DMS79 (cell line): ENCODE measurements at regions not wholly inside any gene's neighbourhood (a gene's known extent, or its start where the extent isn't known, plus 50 kb on each side); places are given as distances from the start of the nearest gene placed in this dataset.

Experiments used
- DNase-seq: peaks from one replicate; lab custom pipeline; 2025; lab: John Stamatoyannopoulos, UW

DNA sequence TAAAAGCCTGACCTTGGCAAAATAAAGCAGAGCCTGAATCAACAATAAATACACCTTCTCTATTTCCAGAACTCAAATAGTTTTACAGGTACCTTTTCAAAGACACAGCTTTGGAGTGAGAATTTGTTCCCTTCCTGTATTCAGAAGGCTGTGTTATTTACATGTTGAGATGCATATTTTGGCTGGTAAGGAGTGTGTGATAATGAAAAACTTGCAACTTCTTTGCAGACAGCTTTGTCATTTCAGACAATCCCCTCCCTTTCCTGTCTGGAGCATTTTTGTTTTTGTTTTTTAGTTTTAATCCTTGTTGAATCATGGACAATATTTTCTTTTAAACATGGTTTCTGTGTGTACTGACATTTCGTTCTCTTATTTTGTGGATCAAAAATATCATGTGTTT lies 493.8 kb downstream of the FAT4 start:
- DNase-seq = no peak

DNA sequence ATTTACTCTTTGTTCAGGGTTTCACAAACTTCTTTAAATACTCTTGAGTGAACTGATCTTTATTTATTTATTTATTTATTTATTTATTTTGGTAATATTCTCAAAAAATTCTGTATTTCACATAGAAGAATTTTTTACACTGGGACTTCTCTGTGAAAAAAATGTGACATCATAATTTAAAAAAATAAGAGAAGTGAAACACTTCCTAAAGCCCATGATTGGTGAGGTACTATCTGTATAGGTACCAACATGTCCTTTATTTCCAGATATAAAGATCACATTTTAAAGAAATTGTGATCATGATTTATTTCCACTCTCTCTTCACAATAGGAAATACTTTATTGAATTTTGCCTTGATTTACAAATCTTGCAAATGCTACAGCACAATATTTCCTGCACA lies 497.1 kb downstream of the FAT4 start:
- no peak for DNase-seq

DNA sequence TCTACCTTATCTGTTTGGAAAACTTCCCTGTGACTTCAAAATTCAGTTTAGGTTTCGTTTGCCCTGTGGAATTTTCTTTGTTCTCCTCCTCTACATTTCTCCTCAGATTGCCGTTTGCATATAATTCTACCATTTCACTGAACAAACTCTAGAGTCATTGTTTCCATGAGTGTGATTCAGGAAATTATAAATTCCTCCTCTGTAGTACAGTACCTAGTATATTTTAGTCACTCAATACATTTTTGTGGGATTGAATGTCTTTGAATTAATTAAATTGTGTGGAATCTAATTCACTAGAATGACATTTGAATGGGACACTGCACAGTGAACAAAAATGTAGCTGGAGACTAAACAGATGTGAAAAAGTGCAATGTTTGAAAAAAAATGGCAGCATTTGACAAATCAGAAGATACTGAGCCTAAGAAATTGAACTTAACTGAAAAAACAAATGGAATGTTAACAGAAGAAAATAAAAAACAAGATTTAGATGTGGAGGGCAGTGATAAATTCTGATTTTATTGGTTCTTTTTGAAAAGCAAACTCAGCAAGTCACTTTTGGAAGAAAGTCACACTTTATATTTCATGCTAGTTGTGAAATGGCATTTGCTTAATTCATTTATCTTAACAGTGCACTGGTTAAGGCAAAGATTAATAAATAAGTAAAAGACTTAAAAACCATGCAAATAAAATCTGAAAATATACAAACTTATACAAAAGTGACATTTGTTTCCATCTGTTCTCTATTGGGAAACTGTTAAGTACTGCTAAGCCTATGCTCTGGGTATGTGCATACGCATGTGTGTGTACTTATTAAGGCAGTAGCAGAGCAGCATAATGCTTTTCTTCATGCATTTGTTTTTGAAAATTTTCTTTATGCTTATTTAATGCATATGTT lies 512.3 kb downstream of the FAT4 start:
- no peak for DNase-seq

DNA sequence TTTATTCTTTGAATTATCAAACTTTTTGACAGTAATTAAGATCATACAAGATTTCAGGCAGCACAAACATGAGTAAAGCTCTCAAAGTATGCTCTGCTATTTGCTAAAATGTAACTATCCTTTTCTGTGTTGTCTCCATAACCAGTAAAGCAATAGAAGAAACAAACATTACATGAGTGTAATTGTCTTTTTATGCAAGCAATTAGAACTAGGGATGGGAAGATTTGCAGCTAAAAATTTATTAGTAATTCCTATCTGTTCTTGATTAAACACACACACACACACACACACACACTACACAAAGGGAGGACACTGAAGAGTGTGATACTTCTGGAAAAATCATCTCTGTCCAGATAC lies 512.9 kb downstream of the FAT4 start:
- no peak for DNase-seq

DNA sequence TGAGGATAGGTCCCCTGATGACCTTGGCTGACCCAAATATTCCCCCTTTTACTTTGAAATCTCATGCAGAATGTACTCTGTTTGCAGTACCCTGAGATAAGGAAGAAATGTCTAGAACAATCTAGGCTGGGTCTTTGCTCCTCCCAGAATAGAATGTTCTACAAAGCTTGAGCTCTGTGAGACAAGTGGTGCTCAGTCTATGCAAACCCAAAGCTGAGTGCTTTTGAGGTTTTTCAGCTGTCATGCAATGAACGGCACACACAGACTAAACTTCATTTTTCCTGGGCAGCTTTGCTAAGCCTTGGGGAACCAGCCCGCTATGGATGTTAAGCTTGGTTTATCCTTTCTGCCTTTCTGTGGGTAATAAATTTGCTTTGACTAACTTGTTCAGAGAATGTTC lies 513.6 kb downstream of the FAT4 start:
- no peak for DNase-seq

DNA sequence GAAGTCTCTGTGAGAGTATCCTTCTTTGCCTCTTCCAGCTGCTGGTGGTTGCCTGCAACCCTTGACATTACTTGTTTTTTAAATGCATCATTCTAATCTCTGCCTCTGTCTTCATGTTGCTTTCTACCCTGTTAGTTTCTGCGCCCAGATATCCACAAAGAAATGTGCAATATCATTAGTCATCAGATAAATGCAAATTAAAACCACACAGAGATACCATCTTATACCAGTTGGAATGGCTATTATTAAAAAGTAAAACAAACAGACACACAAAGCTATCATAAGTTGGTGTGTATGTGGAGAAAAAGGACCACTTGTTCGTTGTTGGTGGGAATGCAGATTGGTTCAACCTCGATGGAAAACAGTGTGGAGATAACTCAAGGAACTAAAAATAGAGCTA lies 517.4 kb downstream of the FAT4 start:
- DNase-seq = no peak

DNA sequence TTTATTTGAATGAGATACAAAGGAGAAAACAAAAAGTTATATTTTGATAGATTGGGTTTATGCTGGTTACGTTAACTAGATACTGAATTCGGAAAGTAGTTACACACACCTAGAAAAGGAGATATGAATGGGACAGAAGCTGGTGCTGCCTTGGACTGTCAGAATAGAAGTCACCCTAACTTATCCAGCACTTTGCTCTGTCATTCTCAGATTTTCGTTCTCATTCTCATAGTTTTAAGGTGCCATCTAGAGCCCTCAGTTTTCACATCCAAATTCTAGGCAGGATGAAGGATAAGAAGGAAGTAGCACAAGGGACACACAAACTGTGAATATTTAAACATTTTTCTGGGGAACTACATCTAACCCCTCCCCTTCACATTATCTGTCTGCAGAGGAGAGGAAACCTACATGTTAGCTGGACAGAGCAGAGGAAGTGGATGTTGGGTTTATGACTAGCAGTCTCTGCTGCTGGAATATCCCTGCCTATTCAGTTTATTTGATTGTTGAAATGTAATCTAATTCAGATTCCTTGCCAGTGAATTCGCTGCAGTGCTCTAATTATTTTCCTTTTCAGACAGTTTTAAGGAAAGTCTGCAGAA lies 521.9 kb downstream of the FAT4 start:
- no peak for DNase-seq

DNA sequence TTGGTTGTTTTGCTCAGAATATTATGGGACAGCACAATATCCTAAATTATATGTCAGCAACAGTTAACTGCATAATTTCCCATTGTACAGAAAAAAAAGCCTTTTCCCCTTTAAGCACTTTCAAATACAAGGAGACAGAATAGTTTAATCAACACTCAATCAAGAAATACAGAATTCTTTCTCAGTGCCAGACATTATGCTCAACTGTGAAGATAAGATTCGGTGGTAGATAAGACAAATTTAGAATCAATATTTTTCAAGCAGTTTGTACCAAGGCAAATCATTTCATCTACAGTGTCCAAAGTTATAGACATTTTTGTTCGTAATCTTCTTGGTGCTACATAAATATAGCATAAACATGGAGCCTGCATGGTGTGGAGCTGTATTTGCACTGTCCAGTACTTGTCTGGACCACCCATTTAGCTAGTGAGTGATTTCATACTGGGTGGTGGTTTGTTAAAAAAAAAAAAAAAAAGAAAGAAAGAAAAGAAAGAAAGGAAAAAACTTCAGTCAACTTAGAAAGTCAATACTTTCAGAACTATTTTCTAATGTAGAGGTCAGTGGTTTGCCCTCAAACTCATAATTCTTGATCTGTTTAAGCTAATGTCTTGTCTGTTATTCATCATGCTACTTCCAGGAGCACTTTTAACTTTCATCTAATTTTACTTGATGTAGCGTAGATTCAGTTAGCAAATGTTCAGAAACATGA lies 522.9 kb downstream of the FAT4 start:
- no peak for DNase-seq

DNA sequence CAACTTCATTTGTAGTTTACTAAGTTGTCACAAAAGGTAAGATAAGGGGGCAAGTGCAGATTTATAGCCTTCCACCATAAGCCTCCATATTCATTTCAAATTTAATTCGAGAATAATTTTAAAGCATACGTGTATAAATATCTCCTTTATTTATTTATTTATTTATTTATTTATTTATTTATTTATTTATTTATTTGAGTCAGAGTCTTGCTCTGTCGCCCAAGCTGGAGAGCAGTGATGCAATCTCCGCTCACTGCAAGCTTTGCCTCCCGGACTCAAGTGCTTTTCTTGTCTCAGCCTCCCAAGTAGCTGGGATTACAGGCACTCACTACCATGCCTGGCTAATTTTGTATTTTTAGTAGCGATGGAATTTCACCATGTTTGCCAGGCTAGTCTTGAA lies 523.4 kb downstream of the FAT4 start:
- no peak for DNase-seq

DNA sequence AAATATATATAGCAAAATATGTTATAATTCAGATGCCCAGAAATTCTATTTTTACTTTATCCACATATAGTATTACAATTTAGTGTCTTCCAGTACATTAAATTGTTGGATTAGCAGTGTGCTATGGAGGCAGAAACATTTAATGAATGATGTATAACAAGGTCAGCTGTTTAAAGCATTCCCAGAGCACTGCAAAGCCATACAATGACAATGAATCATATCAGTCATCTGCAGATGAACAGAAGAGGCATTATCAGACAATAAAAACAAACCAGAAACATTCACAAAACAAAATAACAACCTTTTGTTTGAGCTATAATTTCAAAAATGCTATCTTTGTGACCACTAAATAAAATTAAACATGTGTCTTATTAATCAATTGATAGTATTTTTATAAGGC lies 524.2 kb downstream of the FAT4 start:
- no peak for DNase-seq

DNA sequence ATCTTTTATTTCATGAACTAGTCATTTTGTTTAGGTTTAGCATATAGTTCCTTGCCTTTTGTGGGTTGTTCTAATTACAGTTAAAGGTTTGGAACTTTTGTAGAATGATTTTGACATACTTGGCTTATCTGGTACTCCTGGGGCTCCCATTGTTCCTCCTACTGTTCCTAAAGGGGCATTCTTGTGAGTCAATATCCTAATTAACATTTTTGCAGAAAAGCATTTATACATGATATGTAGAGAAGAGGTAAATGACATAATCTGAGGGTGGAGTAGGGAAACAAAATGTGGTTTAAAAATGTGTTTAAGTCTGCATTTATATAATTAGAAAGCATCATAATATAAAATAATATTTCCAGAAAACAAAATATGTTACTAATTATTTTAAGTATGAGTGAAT lies 529.2 kb downstream of the FAT4 start:
- DNase-seq = no peak

DNA sequence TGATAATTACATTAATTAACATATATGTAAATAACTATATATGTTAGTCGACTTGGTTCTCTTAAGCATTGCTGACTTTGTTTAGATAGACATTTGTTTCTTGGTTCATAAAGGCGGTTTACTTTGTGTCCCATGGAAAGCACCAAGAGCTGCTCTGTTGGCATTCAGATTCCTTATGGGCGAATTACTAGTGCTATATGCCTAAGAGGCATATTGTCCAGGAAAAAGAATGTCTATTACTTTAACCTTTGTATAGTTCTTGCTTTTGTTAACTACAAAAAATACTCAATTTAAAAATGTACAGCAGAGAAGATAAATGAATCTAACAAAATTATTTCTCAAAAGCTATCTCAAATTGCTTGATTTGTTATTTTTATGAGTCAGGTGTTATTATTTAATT lies 532.8 kb downstream of the FAT4 start:
- DNase-seq = no peak

DNA sequence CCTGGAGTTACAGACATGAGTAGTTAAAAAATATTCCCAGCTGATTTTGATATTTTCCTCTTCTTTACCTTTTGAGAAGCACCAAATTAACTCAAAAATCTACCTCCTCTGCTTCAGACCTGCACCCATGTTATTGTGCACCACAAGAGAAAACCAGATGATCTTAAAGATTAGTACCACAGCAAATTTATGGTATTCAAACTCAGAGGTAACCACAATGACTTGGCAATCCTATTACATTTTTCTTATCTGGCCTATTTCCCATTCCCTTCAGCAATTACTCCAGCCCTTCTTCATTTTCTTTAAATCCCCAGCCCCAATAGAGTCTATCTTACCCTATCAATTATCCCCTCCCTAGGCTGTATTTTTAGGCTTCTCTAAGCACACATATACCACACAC lies 535.1 kb downstream of the FAT4 start:
- no peak for DNase-seq

DNA sequence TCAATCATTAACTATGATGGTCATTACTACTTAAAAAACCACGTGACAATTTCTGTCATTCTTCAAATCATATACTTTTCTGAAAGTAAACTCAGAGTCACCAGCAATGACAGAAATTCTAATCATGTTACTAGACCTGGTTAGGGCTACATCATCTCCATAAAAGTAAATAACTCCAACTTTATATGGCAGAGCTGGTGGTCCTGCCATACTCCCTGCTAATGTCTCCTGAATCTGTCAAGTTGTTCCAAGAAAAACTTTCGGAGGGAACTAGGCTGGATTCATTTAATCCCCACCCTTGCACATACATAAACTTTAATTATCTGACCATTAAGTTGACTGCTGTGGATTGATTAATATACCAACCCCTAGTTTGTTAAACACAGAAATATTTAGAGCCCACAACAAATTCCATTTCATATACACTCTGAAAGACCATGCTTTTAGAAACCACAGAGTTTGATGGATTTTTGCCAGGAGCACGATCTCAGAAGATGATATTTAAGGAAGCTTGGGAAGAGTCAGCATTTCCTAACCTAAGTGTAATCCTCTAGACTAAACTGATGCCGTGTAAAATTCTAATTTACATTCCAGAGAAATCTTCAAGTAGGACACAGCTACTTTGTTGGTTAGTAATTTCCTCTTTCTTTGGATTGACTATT lies 577.0 kb downstream of the FAT4 start:
- no peak for DNase-seq

DNA sequence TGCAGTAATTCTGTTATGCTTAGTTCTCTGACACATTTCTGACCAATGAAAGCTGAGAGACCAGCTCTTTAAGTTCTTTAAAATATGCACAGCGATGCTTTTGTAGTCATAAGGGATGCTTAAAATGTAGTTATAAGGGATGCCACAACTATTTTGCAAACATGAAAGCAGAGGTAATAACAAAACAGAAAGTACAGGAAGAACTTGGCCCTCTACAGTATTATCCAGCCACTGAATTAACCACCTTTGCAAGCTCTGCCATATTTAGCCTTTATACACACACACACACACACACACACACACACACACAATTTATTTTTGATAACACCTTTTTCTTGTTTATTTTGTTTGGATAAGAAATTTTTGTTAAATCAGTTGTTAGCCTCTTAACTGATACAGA lies 590.0 kb downstream of the FAT4 start:
- DNase-seq = no peak

DNA sequence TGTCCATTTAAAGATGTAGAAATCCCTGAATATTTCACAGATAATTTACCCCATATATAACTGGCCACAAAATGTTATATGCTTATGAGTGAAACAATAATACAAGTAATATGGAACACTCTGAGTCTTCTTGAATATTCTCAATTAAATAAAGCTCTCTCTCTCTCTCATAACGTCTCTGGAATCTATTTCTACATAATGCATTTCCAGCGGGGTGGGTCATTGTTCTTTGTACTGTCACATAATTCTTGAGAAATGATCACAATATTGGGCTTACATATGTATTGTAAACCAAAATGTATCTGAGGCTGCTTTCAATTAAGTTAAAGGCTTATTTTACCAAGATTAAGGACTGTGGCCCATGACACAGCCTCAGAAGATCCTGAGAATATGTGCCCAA lies 596.3 kb downstream of the FAT4 start:
- no peak for DNase-seq

DNA sequence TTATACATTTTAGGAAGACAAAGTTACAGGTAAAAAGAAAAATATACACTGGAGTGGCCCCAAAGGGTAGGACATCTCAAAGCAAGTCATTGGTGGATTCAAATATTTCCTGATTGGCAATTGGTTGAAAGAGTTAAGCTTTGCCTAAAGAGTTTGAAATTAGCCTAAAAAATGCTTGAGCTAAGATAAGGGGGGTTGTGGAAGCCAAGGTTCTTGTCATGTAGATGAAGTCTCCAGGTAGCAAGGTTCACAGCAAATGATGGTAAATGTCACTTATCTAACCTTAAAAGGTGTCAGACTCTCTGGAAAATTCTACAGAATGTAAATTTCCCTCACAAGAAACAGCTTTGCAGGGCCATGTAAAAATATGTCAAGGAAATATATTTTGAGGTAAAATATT lies 596.7 kb downstream of the FAT4 start:
- no peak for DNase-seq

DNA sequence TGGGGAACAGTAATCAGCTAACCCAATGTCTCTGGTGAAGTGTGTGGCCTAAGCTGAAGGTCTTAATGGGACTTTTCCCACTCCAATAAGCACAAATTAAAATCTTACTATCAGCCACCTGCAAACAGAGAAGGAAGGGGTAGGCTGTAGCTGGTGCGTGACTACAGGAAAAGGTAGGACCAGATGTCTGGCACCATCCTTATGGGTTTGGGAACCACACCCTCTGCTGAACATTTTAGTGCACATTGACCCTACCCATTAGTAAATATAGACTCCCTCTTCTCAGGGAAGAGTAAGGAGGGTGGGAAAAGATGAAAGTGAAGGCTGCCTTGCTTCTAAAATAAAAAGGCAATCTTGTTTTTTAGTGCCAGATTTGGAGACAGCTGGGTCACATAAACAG lies 602.8 kb downstream of the FAT4 start:
- no peak for DNase-seq

DNA sequence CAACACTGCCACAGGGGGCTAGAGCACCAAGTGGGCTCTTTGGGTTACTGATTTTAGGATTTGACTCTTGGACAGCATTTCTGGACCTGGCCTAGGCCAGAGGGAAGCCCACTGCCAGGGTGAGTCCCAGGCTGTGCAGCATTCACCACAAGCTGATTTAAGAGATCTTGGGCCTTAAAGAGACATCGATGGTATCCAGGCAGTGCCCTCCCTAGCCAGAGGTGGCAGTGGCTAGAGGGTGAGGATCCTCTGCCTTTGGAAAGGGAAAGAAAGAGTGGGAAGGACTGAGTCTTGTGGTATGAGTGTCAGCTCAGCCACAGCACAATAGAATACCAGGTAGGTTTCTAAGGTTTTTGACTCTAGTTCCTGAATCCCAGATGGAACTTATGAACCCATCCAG lies 613.9 kb downstream of the FAT4 start:
- DNase-seq = no peak

DNA sequence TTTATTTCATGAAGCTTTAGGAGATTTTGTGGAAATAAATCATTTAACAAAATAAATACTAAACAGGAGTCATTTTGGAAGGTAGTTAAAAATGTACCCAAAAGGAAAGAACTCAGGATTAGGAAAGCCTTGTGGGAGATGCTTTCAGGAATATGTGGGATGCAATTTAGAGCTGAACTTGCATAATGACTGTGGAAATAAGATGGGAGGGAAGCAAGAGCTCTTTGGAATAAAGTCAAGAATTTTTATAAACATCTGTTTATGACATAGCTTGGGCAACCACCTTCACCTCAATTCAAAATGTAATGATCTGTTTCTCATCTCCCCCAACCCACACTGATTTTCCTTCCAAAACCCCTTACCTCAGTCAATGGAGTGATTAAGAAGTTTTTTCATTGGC lies 623.8 kb downstream of the FAT4 start:
- no peak for DNase-seq

DNA sequence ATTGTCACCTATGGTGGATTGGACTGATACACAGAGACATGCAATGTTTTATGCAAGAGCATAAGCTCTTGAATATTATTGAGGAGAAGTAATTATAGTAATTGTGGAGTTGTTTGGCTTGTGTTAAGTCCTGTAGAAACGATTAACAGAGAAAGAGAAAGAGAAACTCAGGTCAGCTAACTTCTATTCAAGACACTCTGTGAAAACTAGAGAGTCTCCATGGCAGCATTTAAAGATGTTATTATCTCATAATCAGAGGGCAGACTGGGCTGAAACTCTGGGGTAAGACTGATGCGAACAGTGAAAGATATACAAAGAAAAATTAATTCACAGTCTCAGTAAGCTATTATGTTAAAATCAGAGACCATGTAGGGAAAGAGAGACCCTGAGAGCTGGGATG lies 625.7 kb downstream of the FAT4 start:
- no peak for DNase-seq

DNA sequence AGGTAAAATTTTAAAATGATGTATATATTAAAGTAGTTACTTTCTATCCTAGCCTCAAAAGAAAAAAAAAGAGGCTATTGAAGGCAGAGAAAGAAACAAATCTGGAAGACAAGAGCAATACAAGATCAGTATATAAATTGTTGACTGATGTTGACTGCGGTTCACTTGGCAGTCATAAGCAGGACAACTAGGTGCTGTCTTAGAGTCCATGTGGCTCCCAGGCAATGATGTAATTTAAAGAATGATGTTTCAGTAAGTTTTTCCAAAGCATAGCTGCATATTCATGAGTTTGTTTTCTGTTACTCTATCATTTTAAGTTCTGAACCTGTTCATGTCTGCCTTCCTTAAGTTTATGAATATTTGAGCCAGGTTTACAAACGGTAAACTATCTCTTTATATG lies 630.2 kb downstream of the FAT4 start:
- no peak for DNase-seq

DNA sequence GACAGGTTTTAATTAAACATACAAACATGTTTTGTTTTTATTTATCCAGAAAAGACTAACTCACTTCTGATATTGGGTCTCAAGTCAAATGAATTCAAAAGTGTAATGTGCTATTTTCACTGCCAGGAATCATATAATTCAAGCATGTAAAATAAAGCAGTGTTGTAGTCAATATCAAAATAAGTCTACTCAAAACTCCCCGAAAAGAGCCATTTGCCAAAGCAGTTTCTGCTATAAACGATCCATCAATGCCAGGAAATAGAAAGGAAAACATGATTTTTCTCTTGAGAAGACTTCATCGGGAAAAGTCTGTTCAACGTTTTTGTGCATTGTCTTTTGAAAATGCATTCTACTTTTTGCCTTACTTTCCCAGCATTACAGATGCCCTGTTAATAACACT lies 633.3 kb downstream of the FAT4 start:
- no peak for DNase-seq
